ENCODE measurements at regions not wholly inside any gene's neighbourhood (a gene's known extent, or its start where the extent isn't known, plus 50 kb on each side); places are given as distances from the start of the nearest gene placed in this dataset.

DNA sequence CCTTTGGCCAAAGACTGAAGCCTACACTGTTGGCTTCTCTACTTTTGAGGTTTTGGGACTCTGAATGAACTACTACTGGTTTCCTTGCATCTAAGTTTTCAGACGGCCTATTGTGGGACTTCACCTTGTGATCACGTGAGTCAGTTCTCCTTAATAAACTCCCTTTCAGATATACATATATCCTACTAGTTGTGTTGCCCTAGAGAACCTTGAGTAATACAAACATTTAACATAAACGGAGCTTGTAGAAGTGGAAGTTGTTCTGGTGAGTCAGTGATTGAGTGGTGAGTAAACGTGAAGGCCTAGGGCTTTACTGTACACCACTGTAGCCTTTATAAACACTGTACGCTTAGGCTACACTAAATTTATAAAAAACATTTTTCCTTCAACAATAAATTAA is 107.2 kb upstream of the CDH2 start:
- TF ChIP-seq, protein P1, sequence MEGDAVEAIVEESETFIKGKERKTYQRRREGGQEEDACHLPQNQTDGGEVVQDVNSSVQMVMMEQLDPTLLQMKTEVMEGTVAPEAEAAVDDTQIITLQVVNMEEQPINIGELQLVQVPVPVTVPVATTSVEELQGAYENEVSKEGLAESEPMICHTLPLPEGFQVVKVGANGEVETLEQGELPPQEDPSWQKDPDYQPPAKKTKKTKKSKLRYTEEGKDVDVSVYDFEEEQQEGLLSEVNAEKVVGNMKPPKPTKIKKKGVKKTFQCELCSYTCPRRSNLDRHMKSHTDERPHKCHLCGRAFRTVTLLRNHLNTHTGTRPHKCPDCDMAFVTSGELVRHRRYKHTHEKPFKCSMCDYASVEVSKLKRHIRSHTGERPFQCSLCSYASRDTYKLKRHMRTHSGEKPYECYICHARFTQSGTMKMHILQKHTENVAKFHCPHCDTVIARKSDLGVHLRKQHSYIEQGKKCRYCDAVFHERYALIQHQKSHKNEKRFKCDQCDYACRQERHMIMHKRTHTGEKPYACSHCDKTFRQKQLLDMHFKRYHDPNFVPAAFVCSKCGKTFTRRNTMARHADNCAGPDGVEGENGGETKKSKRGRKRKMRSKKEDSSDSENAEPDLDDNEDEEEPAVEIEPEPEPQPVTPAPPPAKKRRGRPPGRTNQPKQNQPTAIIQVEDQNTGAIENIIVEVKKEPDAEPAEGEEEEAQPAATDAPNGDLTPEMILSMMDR (IDR thresholded peaks at IDR 0.05), result no peak
- no peak for TF ChIP-seq POLR2A (IDR thresholded peaks at IDR 0.05)
